ENCODE measurements at regions not wholly inside any gene's neighbourhood (a gene's known extent, or its start where the extent isn't known, plus 50 kb on each side); places are given as distances from the start of the nearest gene placed in this dataset.
A peak's percentile ranks its signal among the peaks of the same experiment; 100 is the strongest.
"Not testable (repeated sequence)": the region's sequence is repeated elsewhere in the genome, so short reads cannot be mapped to it uniquely, and the experiment has no call there.

- intact Hi-C loops (cut with DNase I); DNase-seq; ATAC-seq (ENCODE audit: poor library complexity): not testable (repeated sequence)
Observed at GRCh38 chr14:105770619-105771216, 244.3 kb downstream of the TMEM121 start.

GRCh38 chr14:105771261-105772226 is 245.2 kb downstream of the TMEM121 start:
- ATAC-seq (ENCODE audit: poor library complexity) = peak; percentile 18
- DNase-seq; intact Hi-C loops (cut with DNase I): not testable (repeated sequence)

GRCh38 chr14:105772710-105773250 is 246.4 kb downstream of the TMEM121 start:
- ATAC-seq (ENCODE audit: poor library complexity); intact Hi-C loops (cut with DNase I); DNase-seq: not testable (repeated sequence)

GRCh38 chr14:105773584-105773983 is 247.2 kb downstream of the TMEM121 start:
- intact Hi-C loops (cut with DNase I) = no loop called here

GRCh38 chr14:105774001-105774400 is 247.6 kb downstream of the TMEM121 start:
- intact Hi-C loops (cut with DNase I) = no loop called here
- ATAC-seq (ENCODE audit: poor library complexity) = no peak
- DNase-seq = no peak

More at GRCh38 chr14:105773584-105773983, 247.2 kb downstream of the TMEM121 start:
- DNase-seq (no peak), ATAC-seq (ENCODE audit: poor library complexity) (no peak)

- ATAC-seq (ENCODE audit: poor library complexity); DNase-seq; intact Hi-C loops (cut with DNase I): not testable (repeated sequence)
Observed at GRCh38 chr14:105774585-105775348, 248.4 kb downstream of the TMEM121 start.

GRCh38 chr14:105775349-105775923 is 249.1 kb downstream of the TMEM121 start:
- ATAC-seq (ENCODE audit: poor library complexity); intact Hi-C loops (cut with DNase I); DNase-seq: not testable (repeated sequence)

- ATAC-seq (ENCODE audit: poor library complexity); intact Hi-C loops (cut with DNase I); DNase-seq: not testable (repeated sequence)
Observed at GRCh38 chr14:105776112-105776511, 249.7 kb downstream of the TMEM121 start.

- intact Hi-C loops (cut with DNase I) = no loop called here
- ATAC-seq (ENCODE audit: poor library complexity) (no peak), DNase-seq (no peak)
Observed at GRCh38 chr14:105776924-105777323, 250.5 kb downstream of the TMEM121 start.

- ATAC-seq (ENCODE audit: poor library complexity) = no peak
- DNase-seq = no peak
- intact Hi-C loops (cut with DNase I) = no loop called here
Observed at GRCh38 chr14:105783707-105784106, 257.3 kb downstream of the TMEM121 start.

- ATAC-seq (ENCODE audit: poor library complexity) = no peak
- intact Hi-C loops (cut with DNase I) = no loop called here
- no peak for DNase-seq
Observed at GRCh38 chr14:105793836-105794235, 267.5 kb downstream of the TMEM121 start.

- ATAC-seq (ENCODE audit: poor library complexity) = no peak
- DNase-seq = no peak
- intact Hi-C loops (cut with DNase I) = no loop called here
Observed at GRCh38 chr14:105797546-105797945, 271.2 kb downstream of the TMEM121 start.

GRCh38 chr14:105805701-105806100 is 279.3 kb downstream of the TMEM121 start:
- intact Hi-C loops (cut with DNase I) = no loop called here
- no peak for ATAC-seq (ENCODE audit: poor library complexity)

GRCh38 chr14:105806568-105806967 is 280.2 kb downstream of the TMEM121 start:
- ATAC-seq (ENCODE audit: poor library complexity) = no peak
- intact Hi-C loops (cut with DNase I) = no loop called here
- DNase-seq = no peak

More at GRCh38 chr14:105805701-105806100, 279.3 kb downstream of the TMEM121 start:
- no peak for DNase-seq

GRCh38 chr14:105817971-105818711 is 291.8 kb downstream of the TMEM121 start:
- intact Hi-C loops (cut with DNase I) = no loop called here
- DNase-seq (no peak), ATAC-seq (ENCODE audit: poor library complexity) (no peak)

- DNase-seq = peak; percentile 31
- intact Hi-C loops (cut with DNase I) = no loop called here
- ATAC-seq (ENCODE audit: poor library complexity) = no peak
Observed at GRCh38 chr14:105818712-105819005, 292.3 kb downstream of the TMEM121 start.

GRCh38 chr14:105830171-105830570 is 303.8 kb downstream of the TMEM121 start:
- ATAC-seq (ENCODE audit: poor library complexity) = no peak
- intact Hi-C loops (cut with DNase I) = no loop called here
- no peak for DNase-seq

GRCh38 chr14:105836160-105836559 is 309.8 kb downstream of the TMEM121 start:
- ATAC-seq (ENCODE audit: poor library complexity) (no peak), DNase-seq (peak; percentile 23)
- intact Hi-C loops (cut with DNase I) = no loop called here

Data from Right ventricle myocardium superior (tissue), 1 donor.